ENCODE measurements at regions not wholly inside any gene's neighbourhood (a gene's known extent, or its start where the extent isn't known, plus 50 kb on each side); places are given as distances from the start of the nearest gene placed in this dataset.
"Not testable (repeated sequence)": the region's sequence is repeated elsewhere in the genome, so short reads cannot be mapped to it uniquely, and the experiment has no call there.

GRCh38 chr22:23437107-23437395, 143.0 kb downstream of the IGLL1 start:
- DNase-seq: not testable (repeated sequence)

- not testable (repeated sequence) for DNase-seq
Observed at GRCh38 chr22:23436354-23437106, 143.6 kb downstream of the IGLL1 start.

- DNase-seq: not testable (repeated sequence)
Observed at GRCh38 chr22:23435186-23435585, 144.9 kb downstream of the IGLL1 start.

GRCh38 chr22:23434198-23434830, 145.8 kb downstream of the IGLL1 start:
- not testable (repeated sequence) for DNase-seq

- DNase-seq: not testable (repeated sequence)
Observed at GRCh38 chr22:23433127-23434005, 146.7 kb downstream of the IGLL1 start.

- DNase-seq: not testable (repeated sequence)
Observed at GRCh38 chr22:23432719-23433118, 147.4 kb downstream of the IGLL1 start.

GRCh38 chr22:23431337-23432072, 148.6 kb downstream of the IGLL1 start:
- DNase-seq: no peak

GRCh38 chr22:23424551-23425068, 155.5 kb downstream of the IGLL1 start:
- not testable (repeated sequence) for DNase-seq

- no peak for DNase-seq
Observed at GRCh38 chr22:23424031-23424430, 156.1 kb downstream of the IGLL1 start.

- not testable (repeated sequence) for DNase-seq
Observed at GRCh38 chr22:23422281-23422680, 157.8 kb downstream of the IGLL1 start.

GRCh38 chr22:23421300-23421699, 158.8 kb downstream of the IGLL1 start:
- not testable (repeated sequence) for DNase-seq

GRCh38 chr22:23419931-23420330, 160.2 kb downstream of the IGLL1 start:
- DNase-seq: no peak

- DNase-seq: no peak
Observed at GRCh38 chr22:23419171-23419570, 160.9 kb downstream of the IGLL1 start.

GRCh38 chr22:23418159-23418788, 161.8 kb downstream of the IGLL1 start:
- DNase-seq: no peak

- not testable (repeated sequence) for DNase-seq
Observed at GRCh38 chr22:23417327-23417726, 162.8 kb downstream of the IGLL1 start.

- not testable (repeated sequence) for DNase-seq
Observed at GRCh38 chr22:23416169-23416690, 163.9 kb downstream of the IGLL1 start.

- no peak for DNase-seq
Observed at GRCh38 chr22:23415490-23415851, 164.6 kb downstream of the IGLL1 start.

GRCh38 chr22:23414727-23415489, 165.2 kb downstream of the IGLL1 start:
- no peak for DNase-seq

GRCh38 chr22:23411739-23412138, 168.4 kb downstream of the IGLL1 start:
- DNase-seq: no peak

- no peak for DNase-seq
Observed at GRCh38 chr22:23410411-23410810, 169.7 kb downstream of the IGLL1 start.

- DNase-seq: no peak
Observed at GRCh38 chr22:23409976-23410375, 170.1 kb downstream of the IGLL1 start.

Data from kidney glomerular epithelial cell (primary cell).